ENCODE measurements at regions not wholly inside any gene's neighbourhood (a gene's known extent, or its start where the extent isn't known, plus 50 kb on each side); places are given as distances from the start of the nearest gene placed in this dataset.

GRCh38 chr2:42854207-42854818, 61.9 kb upstream of the HAAO start:
- ATAC-seq (no peak), DNase-seq (no peak)

- DNase-seq (no peak), ATAC-seq (no peak)
Observed at GRCh38 chr2:42853549-42854206, 61.3 kb upstream of the HAAO start.

DNA sequence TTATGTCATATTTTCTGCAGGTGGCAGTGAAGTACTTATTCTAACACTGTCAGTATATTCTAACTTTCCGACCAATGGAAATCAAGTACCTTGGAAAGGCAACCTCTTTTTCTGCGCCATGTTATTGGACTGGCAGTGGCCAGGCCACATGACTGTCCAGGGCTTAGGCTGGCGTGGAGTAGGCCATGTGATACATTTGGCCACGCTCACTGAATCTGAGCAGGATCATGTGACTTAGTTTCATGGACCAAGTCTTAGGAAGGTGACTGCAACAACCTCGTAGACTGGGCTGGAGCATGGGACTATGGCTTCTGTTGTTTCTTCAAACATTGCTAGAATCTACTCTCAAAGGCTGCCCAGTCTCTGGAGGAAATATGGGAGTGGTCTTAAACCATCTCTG, 60.4 kb upstream of the HAAO start:
- DNase-seq (no peak), ATAC-seq (no peak)

GRCh38 chr2:42851740-42852250, 59.4 kb upstream of the HAAO start:
- no peak for DNase-seq
- ATAC-seq: no peak

DNA sequence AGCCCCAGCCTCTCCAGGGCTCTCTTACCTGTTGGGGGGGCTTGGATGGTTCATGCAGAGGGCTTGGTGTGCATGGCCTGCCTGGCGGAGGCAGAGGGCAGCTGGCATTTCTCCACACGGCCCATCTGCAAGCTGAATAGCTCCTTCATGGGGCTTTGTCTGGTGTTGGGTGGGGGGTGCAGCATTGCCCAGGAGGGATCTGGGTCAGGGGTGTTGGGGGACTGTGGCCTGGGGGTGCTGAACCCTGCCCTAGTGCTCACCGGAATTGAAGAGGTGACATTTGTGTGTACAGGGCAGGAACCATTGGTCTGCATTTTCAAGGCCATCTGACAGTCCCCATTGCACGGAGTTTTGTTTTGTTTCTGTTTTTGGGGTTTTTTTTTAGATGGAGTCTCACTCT, 58.8 kb upstream of the HAAO start:
- no peak for ATAC-seq
- DNase-seq: no peak

DNA sequence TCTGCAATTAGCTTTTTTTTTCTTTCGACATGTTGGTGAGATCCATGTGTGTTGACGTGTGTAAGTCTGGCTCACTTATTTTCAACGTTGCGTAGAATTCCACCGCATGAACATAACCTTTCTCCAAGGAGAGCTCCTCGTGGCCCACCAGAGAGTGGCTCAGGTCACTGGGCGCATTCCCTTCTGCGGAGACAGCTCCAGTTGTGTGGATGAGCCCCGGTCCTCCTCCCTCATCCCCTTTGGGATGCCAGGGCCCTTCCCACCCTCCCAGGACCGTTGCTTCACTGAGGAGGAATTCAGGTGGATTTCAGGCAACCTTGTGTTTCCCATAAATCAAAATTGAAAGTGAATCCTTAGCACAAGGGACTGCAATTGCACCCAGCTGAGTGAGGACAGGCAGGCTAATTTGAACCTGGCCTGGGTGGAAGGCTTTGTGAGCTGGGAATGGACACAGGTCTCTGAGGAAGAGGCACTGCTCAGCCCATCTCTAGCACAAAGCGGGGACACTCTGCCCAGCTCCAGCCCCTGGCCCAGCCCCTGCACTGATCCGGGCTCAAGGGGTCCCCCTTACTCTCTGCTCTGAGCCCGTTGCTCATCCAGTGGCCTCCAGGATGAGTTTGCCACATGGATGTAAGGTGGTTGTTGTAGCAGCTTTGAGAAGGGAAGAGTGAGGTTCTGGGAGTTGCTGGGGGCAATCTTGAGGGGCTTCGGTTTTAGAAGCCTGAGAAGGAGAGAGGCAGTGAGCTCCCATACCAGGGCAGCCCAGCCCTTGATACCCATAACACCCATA, 57.8 kb upstream of the HAAO start:
- DNase-seq: no peak
- no peak for ATAC-seq

DNA sequence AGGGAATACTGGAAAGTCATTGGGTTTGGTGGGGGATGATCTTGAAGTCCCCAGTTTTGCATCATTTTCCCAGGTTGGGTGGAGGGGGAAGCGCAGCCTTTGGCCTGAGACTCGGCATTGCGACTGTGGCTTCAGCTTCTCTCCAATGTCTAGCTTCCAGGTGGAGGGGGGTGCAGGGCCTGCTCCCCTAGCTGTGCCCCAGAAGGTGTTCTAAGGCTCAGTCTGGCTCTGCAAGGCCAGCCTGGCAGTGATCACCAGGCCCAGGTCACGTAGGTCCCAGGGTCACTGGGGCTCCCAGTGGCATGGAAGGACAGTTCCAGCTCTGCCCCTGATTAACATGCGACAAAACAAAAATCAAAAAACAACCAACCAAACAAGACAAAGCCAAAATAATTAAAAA, 56.9 kb upstream of the HAAO start:
- ATAC-seq (no peak), DNase-seq (no peak)

- ATAC-seq: no peak
- DNase-seq: no peak
Observed at GRCh38 chr2:42848726-42849290, 56.4 kb upstream of the HAAO start.

GRCh38 chr2:42848265-42848664, 55.9 kb upstream of the HAAO start:
- no peak for DNase-seq
- ATAC-seq: no peak

DNA sequence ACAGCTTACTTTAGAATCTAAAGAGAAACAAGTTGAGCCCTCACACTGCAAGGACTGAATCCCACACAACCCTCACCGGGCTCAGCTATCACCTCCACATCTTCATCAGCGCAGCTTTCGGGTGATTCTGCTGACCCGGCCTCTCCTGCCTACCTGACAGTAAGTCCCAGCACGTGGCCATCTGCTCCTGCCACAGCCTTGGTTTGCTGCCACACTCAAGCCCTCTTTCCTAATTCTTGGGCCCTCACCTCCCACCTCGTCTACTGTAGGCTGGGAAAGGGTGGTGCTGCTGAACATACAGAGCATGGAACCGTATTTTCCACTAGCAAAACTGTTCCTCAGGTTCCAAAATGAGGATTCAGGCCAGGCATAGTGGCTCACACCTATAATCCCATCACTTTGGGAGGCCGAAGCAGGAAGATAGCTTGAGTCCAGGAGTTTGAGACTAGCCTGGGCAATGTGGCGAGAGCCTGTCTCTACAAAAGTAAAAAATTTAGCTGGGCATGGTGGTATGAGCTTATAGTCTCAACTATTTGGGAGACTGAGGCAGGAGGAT, 55.3 kb upstream of the HAAO start:
- no peak for DNase-seq
- ATAC-seq: no peak

DNA sequence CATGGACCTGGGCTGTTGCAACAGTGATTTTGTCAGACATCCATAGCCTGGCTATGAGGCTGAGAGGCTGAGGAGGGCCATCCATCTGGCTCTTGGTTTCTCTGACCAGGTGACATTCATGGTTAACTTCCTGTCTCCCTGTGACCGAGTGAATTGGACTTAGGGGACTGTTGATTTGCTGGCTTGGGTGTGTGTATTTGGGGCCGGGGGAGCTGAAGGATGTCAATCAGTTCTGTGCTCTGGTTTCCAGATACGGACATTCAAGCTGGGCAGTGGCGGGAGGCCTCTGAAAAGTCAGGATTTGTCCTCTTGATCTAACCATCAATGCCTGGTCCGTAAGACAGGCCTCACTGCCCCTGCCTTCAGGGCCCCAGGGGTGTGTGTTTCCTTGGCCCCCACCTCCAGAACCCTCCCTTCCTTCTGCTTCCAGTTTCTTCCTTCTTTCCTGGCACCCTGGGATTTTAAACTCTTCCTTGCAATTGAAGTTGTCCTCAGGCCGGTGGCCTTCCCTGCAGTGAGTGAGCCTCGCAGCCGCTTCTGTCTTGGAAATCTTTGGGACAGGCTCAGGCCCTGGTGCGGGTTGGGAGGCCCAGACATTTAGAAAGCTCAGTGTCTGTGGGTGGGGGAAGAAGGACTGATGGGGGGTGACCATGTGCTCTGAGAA, 54.7 kb upstream of the HAAO start:
- DNase-seq (no peak), ATAC-seq (no peak)

- DNase-seq (no peak), ATAC-seq (no peak)
Observed at GRCh38 chr2:42846026-42846425, 53.6 kb upstream of the HAAO start.

DNA sequence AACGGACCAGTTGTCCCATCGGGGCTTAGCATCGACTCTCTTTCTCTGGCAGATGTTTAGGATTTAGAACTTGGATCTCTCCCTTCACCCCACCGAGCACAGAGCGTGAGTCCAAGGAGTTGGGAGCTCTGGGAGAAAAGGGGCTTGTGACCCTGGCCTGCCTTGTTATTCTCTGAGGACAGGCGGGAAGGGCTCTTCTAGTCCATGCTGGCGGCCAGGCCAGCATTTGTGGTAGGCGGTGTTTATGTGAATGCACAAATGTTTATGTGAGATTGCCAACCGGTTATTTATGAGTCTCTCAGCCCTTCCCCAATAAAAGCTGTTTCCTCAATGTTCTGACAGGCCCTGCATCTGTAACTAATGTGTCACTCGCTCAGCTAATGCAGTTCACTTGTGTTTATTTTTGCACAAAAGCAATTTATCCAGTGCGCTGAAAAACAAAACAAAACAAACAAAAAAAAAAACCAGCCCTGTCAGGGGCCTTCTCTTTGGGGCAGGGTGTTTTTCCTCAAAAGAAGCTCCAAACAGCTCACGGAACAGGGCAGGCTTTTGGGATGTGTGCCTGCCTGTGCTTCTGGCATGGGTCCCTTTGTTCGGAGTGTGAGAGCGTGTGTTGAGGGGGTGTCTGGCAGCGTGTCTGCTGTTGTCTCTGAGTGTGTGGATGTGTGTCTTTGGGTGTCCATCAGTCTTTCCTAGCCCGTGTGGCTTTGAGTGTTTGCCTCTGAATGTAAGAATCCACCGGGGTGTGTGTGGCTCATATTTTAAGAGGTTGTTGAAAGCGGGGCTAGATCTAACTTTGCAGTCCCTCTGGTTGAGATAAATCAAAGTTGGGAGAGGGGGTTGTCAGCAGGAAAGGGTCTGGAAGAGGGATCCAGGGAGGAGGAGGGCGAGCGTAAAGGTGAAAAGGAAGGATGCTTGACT, 52.8 kb upstream of the HAAO start:
- DNase-seq (no peak), ATAC-seq (no peak)

DNA sequence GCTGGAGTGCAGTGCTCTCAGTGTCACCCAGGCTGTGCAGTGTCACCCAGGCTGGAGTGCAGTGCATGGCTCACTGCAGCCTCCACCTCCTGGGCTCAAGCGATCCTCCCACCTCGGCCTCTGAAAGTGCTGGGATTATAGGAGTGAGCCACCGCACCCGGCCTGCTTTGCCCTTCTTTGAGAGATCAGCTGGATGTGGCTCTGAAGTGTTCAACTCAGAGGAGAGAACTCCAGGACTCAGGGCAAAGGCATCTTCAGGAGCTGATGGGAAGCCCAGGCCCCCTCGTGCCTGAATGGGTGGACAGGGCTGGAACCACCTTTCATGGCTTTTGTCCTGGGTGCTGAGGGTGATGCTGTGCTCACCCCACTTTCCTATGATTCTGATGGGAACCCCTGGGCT, 52.0 kb upstream of the HAAO start:
- no peak for ATAC-seq
- DNase-seq: no peak

DNA sequence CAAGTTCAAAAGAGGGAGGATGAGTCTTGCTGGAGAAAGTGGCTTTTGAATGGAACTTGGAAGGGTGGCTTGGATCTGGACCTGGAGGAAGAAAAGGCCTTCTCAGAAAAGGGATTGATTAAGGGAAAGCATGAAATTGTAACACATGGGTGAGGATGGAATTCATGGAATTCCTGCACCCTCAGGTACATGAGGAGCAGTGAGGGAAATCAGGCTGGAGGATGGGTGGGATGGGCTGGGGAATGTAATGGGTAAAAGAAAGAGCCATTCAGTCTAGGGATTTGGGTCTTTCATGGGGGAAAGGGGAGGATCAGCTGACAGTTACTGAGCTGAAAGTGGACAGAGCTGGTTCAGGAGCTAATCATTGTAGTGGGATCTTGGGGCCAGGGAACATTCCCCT, 51.2 kb upstream of the HAAO start:
- ATAC-seq (no peak), DNase-seq (no peak)

- DNase-seq (no peak), ATAC-seq (no peak)
Observed at GRCh38 chr2:42843131-42843530, 50.7 kb upstream of the HAAO start.

GRCh38 chr2:42842466-42842865, 50.1 kb upstream of the HAAO start:
- DNase-seq (no peak), ATAC-seq (no peak)

Data from stimulated activated naive CD8-positive, alpha-beta T cell treated with anti-CD3 and anti-CD28 coated beads, Interleukin-15, Interleukin-2, amounts not matched to agents 100 U/mL and 50 U/mL, for 24 hours (primary cell).